Posterior cingulate gyrus (tissue), 11 donors: ENCODE measurements at regions not wholly inside any gene's neighbourhood (a gene's known extent, or its start where the extent isn't known, plus 50 kb on each side); places are given as distances from the start of the nearest gene placed in this dataset.

Experiments used
- DNase-seq, 10 donors: peaks; one replicate each; pipeline versions ENCODE4 v3.0.0 to v3.0.0-alpha.2; 2020 to 2021; ENCODE audit warnings: mixed read lengths in 3 of 10
- intact Hi-C: fragments of 100-400 bp; cut with DNase I; formaldehyde crosslinking; loops from one replicate; pipeline ENCODE4 v1.15.1; 2023

DNA sequence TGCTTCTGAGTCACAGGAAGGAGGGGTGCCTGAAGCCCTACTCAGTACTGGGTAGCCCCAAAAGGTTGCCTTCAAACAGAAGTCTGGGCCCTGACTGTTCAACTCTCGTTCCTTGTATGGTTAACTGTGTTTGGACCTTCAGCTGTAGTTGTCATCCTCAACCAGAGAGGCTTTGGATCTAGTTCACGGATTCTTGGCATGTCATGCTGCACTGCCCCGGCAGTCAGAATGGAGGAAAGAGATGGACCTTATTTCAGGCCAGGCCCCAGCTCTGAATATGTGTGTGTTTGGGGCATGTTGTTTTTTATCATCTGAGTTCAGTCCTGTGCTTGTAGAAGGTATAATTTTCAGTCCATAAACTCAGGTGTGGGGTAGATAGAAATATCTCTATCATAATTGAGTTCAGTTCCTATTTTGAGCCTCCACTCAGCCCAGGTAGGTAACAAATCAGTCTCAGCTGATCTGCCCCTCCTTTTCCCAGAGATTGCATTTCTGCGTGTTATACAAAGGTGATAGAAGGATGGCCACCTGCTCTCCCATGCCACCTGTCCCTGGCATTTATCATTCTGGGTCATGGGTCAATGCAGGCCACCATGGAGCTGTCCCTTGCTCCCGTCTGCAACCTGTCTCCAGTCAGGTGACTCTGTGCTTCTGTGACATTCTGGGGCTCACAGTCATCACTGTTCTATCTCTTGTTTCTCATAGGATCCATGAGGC is 127.5 kb upstream of the CPEB4 start:
- DNase-seq, result no peak
- intact Hi-C loops, result loop anchor here (10.0 kb wide), 1 partner anchor 126 kb away; no protein-coding TSS in a partner anchor

DNA sequence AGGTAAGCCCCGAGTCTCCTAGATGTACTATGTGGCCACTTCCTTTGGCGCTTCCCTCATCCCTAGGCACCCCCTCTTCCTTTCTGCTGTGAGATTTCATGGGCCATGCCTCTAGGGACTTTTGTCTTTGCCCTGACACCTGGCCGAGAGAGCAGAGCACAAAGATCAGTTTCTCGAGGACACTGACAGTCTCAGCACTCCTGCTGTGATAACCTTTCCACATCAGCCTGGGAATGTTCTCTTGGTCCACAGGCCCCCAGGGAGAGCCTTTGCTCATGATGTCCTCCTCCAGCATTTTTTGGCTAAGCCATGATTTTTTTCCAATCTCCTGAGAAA is 127.0 kb upstream of the CPEB4 start:
- DNase-seq, result no peak
- intact Hi-C loops, result loop anchor here (10.0 kb wide), 1 partner anchor 126 kb away; no protein-coding TSS in a partner anchor

DNA sequence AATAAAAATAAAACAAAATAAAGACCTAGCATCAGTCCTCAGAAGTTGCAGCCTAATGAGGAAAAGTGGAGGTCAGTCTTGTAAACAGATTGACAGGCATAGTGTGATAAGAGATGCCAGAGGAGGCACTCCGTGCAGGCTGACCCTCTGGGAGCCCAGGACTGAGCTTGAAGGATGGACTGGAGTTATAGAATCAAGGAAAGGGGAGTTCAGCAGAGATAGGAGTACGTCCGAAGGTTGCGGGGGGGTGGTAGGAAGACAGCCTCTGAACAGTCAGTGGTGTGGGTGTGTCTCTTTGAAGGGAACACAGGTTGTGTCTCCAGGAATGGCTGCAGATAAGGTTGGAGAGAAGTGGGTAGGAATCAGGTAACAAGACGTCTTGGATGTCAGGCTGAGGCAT is 126.1 kb upstream of the CPEB4 start:
- intact Hi-C loops, result loop anchor here (10.0 kb wide), 1 partner anchor 127 kb away; no protein-coding TSS in a partner anchor
- DNase-seq, result no peak

DNA sequence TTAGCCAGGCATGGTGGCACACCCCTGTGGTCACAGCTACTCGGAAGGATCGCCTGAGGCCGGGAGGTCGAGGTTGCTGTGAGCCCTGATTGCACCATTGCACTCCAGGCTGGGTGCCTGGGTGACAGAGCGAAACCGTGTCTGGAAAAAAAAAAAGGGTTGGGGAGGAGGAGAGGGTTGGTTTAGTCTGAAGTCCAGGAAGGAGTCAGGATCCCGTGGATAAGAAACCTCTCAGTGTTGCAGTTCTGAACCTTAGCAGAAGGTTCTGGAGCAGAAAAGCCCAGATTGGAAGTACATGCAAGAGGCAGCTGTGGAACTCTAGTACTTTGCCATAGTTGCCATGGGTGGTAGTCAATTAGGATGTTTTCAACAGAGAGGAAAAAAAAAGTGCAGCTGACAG is 125.2 kb upstream of the CPEB4 start:
- no peak for DNase-seq
- intact Hi-C loops, result loop anchor here (10.0 kb wide), 1 partner anchor 128 kb away; no protein-coding TSS in a partner anchor

DNA sequence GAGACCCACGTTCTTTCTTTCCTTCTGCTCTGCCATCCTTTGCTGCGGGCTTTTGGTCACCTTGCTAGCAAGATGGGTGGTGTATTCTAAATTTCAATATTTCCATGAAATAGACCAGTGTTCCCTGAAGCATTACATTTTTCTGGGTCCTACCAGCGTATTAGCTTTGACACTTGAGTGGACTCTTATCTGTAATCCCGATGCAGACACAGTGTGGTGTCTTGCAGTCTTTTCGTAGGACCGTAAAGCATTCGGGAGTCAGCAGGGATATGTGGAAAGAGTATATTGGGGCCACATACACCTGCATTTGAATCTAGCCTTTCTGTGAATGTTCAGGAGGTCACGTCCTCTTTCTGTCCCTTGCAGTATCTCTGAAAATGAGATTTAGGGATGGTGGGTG is 124.7 kb upstream of the CPEB4 start:
- DNase-seq, result no peak
- intact Hi-C loops, result loop anchor here (10.0 kb wide), 1 partner anchor 129 kb away; no protein-coding TSS in a partner anchor

DNA sequence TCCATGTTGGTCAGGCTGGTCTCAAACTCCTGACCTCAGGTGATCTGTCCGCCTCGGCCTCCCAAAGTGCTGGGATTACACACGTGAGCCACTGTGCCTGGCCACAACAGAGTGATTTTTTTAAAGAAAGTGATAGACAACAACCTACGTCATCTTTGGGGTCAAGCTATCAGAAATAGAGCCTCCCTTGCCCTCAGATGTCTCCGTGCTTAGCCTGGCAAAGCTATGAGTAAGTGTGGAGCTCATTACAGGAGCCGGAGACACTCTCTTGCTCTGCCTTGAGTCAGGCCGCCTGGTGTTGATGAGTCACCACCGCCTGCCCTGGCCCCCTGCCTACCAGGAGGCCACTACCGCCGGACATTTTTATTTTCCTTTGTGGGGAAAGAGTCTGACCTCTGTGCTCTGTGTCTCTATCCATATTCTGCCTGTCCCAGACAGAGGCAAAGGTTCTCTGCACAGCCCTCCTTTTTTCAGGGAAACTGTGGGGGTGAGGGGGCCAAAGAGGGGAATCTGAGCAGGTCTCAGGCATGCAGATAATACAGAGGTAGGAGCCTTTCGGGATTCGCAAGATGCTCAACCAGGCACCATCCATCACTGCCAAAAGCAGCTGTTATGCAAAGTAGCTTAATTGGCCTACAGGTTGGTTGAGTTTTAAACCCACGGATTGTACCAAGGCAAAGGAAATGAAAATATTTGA is 123.7 kb upstream of the CPEB4 start:
- DNase-seq, result peak in 4 of 10 donors; percentile 31 to 92 (median 52)
- intact Hi-C loops, result loop anchor here (10.0 kb wide), 1 partner anchor 130 kb away; no protein-coding TSS in a partner anchor

DNA sequence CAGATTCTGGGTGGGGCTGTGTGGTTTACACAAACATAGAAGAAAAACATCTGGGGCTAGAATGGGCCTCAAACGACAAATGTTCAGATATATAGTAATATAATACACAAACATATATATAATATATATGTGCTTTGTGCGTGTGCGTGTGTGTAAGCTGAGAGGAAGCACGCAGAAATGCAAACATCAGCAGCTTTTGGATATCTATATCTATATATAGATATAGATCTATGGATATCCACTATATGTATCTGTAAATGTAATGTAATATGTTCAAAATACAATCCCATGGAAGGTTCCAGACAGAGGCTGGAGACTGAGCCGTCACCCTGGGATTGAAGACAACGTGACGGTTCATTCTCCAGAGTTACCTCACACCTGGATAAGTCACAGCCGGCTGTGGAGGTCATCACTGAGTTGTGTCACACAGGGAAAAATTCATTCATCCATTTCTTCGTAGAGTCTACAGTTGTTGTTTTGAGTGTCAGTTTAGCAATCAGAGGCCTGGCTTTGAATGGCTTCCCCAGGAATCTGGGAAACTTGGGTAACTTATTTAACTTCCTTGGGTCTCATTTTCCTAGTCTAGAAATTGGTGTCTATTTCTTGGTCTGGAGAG is 123.0 kb upstream of the CPEB4 start:
- intact Hi-C loops, result loop anchor here (10.0 kb wide), 1 partner anchor 130 kb away; no protein-coding TSS in a partner anchor
- DNase-seq, result no peak

DNA sequence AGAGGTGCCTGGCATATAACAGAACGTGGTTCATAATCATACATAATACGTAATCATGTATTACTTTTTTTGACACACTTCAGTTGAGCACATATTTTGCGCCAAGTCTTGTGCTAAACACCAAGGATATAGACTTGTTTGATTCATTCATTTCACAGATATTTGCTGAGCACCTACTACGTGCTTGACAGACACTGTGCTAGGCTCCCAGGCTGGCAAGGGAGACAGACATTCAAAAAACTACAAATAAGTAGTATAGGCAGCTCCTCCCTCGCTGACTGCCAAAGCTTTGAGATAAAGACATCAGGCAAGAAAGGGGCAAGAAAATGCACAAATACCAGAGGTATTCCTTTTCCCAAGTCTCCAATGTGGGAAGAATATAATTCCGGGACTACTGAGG is 122.5 kb upstream of the CPEB4 start:
- intact Hi-C loops, result loop anchor here (10.0 kb wide), 1 partner anchor 131 kb away; no protein-coding TSS in a partner anchor

DNA sequence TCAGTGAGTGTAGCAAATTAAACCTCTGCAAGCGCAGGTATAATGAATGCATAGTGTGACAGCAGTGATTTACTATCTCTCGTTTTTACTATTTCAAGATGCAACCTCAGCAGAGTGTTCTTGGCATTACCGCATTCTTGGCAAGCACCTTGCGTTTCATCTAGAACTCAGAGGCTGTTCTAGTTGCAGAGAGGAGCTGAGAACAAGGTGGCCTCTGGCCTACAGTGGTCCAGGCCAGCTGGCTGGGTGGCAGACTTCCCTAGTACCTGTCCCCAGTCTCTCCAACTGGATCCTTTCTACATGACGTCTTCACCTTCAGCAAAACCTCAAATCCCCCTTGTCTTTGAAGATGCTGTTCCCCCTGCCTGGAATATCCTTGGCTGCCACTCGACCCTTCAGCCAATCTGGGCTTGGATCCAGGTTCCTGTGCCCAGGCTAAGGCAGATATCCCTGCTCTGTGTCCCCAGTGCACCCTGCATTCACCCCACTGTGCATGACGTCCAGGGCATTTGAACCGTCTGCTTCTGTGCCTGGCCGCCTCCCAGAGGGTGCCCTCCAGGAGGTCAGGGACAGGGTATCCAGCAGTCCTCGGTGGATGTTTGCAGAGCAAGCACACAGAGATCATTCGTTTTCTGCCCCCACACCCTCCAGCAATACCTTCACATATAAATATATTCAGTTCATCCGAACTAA is 120.4 kb upstream of the CPEB4 start:
- peak in 1 of 10 donors; percentile 29 for DNase-seq
- intact Hi-C loops, result loop anchor here (10.0 kb wide), 1 partner anchor 133 kb away; no protein-coding TSS in a partner anchor

More for the DNA sequence above, 122.5 kb upstream of the CPEB4 start:
- DNase-seq, result no peak

DNA sequence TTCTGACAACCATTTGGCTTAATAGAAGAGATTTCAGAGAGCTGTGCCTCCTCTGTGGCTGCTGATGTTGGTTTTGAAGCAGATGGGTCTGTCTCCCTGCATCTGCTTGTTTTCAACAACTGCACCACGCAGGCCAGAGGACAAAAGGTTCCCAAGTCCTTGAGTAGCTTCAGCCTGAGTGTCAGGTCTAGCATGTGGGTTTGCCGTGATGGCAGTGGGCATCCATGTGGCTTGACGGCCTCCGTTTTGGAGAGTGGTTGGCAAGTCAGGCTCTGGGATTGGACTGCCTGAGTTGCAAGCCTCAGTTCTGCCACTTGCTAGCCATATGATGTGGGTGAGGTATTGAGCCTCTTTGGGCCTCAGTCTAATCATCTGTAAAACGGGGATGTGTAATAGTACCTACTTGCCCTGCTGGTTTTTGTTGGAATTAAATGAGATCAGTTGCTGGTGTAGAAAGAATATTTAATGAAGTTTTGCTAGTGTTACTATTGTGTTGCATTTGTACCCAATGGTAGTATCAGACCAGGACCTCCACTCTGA is 119.8 kb upstream of the CPEB4 start:
- intact Hi-C loops, result loop anchor here (10.0 kb wide), 1 partner anchor 134 kb away; no protein-coding TSS in a partner anchor
- no peak for DNase-seq

DNA sequence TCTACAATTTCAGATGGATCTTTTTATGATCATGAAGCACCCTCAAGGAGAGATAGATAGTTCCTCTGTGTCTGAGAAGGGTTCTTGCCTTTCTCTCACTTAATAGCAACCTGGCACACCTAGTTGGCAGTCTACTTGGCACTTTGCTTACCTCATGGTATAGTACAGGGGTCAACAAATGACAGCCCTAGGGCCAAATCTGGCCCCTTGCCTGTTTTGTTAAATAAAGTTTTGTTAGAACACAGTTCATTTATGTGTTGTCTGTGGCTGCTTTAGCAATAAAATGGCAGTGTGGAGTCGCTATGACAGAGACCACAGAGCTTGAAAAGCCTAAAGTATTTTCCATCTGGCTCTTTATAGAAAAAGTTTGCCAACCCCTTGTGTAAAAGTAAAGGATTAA is 119.3 kb upstream of the CPEB4 start:
- intact Hi-C loops, result loop anchor here (10.0 kb wide), 1 partner anchor 134 kb away; no protein-coding TSS in a partner anchor
- no peak for DNase-seq

DNA sequence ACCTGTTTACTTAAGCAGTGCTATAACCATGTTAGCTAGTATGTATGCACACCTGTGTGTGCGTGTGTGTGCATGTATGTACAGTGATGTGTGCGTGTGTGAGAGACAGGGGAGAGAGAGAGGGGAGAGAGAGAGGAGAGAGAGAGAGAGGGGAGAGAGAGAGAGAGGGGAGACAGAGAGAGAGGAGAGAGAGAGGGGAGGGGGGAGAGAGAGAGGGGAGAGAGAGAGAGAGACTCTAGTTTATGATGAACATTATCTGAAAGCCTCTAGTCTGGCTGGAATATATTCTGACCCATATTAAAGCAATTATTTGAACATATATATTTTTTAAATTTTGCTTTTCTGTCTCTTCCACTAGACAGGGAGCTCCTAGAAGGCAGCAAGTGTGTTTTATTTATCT is 117.5 kb upstream of the CPEB4 start:
- intact Hi-C loops, result no loop called here
- DNase-seq, result no peak

DNA sequence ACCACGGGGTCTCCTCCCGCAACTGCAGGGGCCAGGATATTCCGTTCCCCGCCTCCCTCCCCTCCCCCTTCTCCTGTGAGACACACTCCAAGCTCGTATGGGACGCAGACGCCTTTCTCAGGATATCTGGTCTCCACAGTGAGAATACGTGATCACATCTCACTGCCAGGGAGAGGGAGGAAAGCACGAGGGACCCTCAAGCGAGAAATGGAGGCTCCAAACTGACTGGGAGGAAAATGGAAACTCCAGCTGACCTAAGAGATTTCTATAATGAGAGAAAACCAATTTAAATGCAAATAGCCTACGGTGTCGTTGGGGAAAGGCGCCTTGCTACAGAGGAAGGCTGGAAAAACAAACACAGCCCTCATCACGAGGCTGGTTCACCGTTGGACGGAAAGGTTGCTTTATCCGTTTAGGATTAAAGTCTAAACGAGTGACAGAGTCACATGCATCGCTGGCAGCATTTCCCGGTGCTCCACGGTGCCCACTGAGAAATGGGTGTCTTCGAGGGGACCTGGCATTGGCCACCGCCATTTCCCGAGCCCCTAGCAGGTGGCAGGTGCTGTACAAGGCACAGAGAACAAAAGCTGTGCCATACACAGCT is 116.9 kb upstream of the CPEB4 start:
- intact Hi-C loops, result no loop called here
- DNase-seq, result no peak

DNA sequence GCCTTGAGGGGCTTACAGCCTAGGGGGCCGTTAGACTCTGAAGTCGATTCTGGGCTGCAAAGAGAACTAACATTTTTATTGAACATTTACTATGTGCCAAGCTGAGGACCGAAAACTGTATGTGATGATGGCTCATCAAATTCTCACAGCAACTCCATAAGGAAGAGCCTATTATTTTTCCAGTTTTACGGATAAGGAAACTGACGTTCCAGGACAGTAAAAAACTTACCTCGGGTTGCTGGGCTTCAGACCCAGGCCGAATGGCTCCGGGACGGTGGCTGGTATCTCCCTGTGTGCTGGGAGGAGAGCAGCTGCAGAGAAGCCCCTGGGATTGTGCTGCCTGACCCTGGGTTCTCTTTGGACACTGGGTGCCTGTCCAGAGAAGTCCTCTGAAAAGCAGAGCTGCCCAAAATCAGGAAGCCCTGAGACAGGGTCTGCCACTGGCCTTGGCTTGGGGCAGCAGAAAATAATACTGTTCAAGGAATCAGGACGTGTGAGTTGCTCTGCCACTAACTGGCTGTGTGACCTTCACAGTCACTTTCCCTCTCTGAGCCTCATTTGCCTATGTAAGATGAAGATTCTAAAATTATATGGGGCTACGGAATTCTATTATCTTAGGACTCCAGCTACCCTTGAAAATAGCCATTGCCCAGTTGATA is 116.3 kb upstream of the CPEB4 start:
- DNase-seq, result no peak
- intact Hi-C loops, result no loop called here

DNA sequence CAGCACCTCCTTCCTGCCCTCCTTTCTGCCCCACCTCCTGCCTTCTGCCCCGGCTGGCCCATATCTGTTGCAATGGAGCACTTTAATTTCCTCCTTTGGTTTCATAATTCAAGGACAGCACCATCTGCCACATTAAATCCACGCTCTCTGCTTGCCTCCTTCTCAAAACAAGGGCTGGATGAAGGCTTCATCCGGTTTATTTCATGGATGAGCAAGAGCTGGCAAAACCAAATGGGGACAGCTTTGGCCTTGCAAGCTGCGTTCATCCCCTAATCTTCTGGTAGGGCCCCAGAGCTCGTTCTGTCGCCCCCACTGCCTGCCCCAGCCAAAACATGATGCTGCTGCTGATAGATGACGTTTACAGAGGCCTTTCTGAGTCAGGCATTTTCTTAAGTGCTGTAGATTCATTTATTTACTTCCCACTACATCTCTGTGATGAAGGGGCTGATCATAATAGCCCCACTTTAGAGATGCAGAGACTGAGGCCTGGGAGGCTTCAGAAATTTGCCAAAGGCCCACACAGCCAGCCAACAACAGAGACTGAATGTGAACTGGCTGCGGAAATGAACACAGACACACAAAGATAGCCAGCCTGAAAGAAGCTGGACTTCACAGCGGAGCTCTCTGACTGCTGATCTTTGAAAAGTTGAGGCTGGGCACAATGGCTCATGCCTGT is 115.6 kb upstream of the CPEB4 start:
- intact Hi-C loops, result no loop called here
- DNase-seq, result peak in 1 of 10 donors; percentile 80

DNA sequence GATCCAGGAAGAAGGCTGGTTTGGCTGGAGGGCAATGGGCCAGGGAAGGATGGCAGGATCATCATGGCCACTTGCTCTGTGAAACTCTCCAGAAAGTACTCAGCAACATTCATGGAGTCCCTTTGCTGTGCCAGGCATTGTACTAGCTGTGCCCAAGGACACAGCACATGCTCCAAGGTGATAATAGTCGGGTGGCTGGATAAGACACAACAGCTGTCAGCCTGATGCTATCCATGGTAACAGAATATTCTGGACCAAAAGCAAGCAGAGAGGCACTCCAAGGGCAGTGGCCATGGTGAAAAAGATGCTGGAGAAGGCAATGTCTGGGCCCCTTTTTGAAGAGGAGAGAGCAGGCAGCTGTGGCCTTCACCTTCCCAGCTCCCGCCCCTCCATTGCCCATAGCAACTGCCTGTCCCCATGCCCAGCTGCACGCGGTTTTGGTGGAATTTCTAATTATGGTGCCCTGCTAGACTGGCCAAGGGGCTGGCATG is 113.8 kb upstream of the CPEB4 start:
- intact Hi-C loops, result no loop called here
- peak in 5 of 10 donors; percentile 29 to 87 (median 58) for DNase-seq

DNA sequence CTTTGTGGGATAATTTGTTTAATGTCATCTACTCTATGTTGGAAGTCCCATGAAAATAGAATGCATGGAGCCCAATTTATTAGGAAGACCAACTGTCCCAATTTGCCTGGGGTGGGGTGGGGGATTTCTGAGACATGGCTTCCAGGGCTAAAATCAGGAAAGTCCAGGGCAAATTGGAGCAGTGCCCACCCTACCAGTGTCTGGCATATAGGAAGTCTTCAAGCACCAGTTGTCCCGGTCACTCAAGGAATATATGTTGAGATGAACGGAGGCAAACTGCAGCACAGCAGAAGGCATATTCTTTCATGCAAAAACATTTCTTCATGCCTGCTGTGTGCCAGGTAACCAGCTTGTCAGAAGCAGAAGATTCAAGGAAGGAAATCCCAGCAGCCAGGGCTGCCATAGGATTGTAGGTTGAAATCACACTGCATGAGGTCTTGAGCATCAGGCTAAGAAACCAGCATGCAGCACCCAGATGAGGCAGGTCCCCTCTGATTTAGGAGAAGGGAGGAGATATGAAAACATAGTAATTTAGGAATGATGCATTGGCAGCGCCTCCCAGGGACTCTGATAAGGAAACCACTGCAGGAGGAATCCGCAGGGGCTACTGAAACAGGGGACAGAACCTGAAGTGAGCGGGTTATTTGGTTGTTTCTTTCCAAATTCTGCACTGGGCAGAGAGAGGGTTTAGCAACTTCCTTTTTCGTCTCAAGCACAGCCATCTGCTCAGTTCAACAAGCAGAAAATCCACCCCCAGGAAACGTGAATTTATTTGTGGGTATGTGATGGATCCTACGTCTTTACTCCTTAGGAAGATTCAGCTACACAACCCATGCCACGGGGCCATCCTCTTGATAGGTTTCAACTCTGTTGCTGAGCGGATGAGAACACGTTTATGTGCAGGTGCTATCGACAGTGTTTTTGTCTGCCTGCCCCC is 112.6 kb upstream of the CPEB4 start:
- DNase-seq, result peak in 2 of 10 donors; percentile 34 to 61
- intact Hi-C loops, result loop anchor here (2.0 kb wide), 1 partner anchor 105 kb away; no protein-coding TSS in a partner anchor
